GM19099 (cell line): ENCODE measurements at regions not wholly inside any gene's neighbourhood (a gene's known extent, or its start where the extent isn't known, plus 50 kb on each side); places are given as distances from the start of the nearest gene placed in this dataset.

Source experiments
- POLR2A ChIP-seq: IDR thresholded peaks from 3 replicates; pipeline ENCODE4 v1.6.1; 2011; ENCODE audit warnings: low read depth; ENCODE audit not compliant: insufficient read length; ENCODE audit errors: extremely low read depth

DNA sequence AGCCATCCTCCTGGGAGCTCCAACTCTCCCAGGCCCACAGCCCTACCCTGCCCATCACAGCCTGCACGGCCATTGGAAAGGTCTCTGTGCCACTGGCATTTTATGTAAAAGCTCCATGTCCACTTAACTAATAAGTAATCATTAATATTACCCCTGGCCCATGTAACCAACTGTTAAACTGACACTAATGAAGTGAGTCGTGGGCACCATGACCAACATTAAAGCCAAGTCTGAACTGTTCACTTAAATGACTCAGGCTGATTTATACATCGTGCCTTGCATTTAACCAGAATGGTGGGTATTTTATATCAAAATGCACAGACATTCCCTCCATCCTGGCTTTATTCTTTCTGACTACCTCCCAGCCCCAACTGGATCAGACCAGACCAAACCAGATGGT lies 229.3 kb downstream of the SOX9 start:
- no peak for TF ChIP-seq POLR2A

DNA sequence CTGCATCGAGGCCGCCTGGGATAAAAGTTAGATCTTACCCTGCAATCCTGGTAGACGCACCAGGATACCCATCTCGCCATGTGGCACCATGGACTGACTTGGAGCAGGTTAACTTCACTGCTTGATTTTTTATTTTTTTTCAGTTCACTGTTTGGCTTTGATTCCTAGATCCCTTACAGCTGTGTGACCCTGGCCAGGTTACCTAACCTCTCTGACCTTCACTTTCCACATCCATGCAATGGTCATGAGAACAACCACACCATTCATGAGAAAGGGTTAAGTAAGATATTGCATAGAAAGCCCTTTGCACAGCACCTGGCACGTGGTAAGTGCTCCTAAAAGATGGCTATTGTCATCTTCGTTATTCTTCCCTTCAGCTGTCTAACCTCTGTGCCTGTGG lies 230.5 kb downstream of the SOX9 start:
- TF ChIP-seq POLR2A, result no peak

DNA sequence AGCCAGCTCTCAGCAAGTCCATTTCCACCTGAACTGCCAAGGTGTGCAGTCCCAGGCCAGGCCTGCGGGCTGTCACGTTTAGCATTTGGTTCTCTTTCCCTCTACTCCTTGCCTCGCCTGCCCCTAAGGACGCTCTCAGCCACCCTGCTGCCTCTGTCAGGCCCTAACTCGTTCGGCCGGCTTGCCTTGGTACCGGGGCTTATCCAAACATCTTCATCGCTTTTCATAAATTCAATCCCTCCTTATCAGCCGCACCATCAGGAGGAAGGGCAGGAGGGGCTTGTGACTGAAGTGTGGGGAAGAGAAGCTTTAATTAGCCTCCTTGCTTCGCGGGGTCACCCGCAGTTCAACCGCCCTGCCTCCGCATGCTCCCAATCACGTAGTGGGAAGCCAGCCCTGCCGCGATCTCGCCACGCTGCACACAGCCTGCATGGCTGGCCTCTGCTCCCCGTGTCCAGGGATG lies 231.1 kb downstream of the SOX9 start:
- no peak for TF ChIP-seq POLR2A

DNA sequence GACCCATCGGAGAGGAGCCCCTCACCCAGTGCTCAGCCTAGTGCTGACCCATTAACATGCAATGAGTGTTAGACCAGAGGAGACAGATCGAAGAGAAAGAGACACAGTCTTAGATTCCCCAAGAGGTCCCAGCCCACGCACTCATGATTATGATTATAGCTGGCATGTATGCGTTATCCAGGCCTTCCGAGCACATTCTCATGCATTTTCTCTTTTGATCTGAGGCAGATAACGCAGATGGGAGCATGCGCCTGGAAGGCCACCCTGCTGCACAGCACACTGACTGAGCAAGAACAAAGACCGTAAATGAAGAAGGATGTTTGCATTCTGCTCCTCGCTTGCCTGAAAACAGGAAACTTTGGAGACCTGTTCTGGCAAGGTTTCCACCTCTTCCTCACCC lies 232.7 kb downstream of the SOX9 start:
- TF ChIP-seq POLR2A, result no peak

DNA sequence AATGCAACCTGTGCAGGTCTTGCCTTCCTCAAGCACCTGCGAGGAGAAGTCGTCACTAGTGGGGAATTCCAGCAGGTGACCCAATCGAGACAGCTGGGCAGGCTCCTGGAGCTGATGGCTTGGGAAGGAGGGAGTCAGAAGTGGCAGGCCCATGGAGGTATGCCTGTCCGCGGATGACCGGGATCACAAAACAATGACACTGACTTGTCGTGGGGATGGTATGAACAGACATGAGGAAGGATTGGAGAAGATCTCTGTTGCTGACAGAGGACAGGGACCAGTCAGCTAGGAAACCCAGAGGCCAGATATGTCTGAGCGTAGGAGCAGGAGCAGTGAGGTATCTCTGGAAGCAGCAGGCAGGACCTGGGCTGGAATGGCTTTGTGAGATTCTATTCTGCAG lies 233.3 kb downstream of the SOX9 start:
- no peak for TF ChIP-seq POLR2A

DNA sequence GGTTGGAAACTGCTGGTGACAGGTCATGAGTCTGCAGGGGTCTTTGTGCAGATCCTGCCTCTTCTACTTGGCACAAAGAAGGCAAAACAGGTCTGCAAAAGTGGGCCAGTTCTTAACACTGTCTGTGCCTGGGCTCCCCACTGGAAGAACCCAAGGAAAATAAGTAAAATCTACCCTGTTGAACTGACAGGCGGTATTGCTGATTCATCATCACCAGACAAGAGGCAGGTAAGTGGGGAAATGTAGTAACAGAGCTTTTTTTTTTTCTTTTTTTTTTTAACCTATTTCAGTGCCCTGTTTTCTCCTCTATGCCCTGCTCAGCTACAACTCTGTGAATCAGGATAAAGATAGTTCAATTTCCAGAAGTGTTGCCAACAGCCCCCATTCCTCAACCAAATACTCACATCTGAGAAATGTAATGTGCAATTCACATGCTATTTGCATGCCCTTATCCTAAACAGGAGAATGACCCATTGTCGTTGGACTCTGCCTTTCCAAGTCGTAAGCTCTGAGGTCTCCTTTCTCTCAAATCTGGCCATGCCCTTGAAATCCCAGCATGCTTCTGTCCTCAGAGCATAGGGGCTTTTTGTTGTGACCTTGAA lies 237.0 kb downstream of the SOX9 start:
- TF ChIP-seq POLR2A, result no peak

DNA sequence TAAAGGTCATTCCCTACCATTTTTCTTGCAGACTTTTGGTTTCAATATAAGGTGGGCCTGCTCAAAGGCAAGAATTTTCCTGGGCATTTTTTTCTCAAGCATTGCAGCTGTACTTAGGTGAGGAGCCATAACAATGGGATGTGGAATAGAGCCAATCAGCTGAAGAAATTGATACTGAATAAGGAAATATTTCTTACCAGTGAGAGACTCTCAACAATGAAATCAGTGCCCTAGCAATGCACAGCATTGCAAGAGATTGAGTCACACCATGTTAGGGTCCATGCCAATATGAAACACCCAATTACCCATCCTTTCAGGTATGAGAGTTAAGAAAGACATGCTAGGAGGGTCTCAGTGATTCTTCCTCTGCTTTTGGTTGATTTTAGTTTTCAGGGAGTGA lies 237.6 kb downstream of the SOX9 start:
- no peak for TF ChIP-seq POLR2A

DNA sequence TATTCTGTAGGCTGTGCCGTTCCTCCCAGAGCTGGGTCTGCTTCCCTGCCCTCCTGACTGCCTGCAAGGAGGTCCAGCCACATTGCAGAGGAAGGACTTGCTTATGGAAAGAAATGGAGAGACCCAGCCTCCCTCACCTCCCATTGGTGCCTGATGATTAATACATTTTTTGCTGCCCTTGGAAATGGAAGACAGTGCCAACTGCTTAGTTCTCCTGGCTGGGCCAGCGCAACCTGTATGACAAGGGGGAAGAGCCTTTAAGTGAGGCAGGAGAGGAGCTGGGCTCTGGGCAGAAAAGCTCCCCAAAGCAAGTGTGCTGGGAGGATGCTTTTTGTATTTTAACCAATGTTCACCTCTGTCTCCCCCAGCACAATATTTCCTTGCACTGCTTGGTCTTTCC lies 238.5 kb downstream of the SOX9 start:
- TF ChIP-seq POLR2A, result no peak

DNA sequence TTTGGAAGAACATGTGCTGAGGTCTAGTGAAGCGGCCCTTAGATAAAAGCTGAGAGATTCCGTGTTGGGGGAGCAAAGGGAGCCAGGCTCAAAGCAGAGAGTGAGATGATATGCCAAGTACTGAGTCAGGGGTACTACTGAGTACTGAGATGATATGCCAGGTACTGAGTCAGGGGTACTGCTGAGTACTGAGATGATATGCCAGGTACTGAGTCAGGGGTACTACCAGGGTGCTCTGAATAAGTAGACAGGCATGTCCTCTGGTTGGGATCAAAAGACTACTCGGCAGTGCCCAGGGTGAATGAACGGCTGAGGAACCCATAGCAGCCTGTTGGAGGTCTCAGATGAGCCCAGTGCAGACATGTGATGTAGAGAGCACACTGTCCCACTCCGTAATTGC lies 239.0 kb downstream of the SOX9 start:
- no peak for TF ChIP-seq POLR2A

DNA sequence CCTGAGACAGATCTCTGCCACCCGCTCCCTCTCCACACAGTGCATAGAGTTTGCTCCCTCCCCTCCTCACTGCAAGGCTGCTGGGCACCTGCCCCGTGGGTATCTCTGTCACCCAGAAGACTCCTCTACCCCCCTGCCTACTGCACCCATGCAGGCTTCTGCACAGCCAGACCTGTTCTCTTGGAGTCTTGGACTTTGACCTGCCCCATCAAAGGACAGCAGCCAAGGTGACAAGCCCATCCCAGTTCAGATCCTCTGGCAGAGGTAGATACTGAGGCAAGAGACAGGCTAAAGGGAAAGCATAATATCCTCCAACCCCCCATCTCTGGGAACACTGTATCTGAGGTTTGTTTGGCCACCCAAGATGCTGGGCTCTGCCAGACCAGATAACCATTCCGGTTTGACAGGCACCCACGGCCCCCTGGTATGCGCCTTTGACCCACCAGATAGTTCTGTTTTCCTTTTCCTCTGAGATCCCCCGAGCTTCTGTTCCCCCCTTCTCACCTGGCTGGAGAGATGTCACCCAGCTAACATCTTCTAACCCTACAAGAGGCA lies 239.6 kb downstream of the SOX9 start:
- no peak for TF ChIP-seq POLR2A

DNA sequence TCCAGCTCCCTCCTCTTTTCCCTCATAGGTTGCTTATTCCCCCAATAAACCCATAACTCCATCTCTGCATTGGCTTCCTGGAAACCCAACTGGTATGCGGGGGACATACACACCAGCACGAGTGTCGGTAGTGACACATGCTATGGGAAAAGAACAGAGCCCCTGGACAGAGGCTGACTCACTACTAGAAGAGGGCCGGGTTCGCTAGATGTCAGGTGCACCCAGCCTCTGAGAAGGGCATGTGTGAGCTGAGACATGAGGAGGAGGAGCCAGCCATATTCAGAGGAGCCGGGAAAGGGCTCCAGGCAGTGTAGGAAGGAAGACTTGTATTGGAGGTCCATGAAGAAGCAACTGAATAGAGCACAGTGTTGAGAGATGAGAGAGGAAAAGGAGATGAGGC lies 241.1 kb downstream of the SOX9 start:
- no peak for TF ChIP-seq POLR2A

DNA sequence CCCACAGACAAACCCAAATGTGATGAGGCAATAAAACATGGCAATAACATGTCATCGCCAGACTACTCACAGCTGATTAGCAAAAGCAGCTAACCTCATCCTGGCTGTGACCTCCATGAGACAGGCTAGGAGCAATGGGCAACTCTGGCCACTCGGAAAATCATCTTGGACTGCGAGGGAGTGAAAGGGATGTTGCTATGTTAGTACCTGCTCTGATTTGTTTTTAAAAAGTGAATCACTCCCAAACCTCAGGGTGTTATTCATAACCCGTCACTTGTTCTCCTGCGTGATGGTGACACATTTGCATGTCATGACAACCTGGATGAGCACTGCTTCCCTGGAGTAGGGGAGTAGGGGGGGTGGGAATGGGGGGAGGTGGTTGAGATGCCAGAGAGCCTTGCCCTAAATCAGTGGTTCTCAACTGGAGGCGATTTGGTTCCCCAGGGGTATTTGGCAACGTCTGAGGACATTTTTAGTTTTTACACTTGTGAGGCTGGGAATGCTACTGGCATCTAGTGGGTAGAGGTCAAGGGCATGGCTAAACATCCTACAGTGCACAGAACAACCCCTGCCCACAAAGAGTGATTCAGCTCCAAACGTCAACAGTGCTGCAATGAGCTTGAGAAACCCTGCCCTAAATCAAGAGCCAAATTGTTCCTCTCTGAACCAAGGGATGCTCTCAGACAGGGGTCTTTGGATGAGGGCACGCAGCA lies 241.7 kb downstream of the SOX9 start:
- no peak for TF ChIP-seq POLR2A

DNA sequence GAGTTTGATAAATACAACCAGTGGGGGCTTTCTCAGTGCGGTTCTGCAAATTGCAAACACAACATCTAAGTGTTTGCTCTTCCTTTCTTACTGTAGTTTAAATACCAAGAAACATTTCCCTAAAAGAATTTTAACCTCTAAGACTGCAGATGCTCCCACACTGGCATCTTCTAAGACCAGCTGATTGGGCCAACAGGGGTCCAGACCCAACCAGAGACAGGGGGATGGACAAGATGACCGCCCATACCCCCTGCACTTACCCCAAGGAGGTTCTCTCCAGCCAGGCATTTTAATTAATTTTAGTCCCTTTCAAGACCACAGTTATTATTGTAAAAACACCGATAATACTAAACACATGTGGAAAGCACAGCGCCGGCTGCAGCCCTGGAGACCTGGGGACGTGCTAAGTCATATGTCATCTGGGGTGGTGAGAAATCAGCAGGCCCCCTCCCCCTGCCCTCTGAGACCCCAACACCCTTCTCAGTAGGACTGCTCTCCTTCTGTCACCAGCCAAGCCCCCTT lies 242.3 kb downstream of the SOX9 start:
- TF ChIP-seq POLR2A, result no peak

DNA sequence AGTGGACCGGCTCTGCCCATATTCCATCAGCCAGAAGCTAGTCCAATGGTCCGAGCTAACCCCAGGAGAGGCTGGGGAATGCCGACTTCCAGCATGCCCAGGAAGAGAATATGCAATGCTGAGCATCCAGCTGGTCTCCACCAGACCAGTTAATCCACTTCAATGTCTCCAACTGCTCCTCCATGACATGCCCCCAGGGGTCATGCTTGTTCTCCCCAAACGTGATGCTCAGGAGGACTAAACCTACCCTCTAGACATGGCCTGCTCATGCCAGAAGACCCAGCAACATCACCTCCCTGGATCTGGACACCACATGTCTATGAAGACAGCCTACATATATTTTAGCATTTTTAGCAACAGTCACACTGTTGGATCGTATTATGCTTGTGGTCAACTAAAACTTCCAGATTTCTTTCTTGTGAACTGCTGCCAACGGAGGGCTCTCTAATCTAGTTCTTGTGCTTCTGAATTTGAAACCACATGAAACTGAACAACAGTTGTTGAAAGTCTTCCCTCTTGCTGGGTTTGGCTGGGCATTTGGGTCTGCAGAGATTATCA lies 245.1 kb downstream of the SOX9 start:
- TF ChIP-seq POLR2A, result no peak

DNA sequence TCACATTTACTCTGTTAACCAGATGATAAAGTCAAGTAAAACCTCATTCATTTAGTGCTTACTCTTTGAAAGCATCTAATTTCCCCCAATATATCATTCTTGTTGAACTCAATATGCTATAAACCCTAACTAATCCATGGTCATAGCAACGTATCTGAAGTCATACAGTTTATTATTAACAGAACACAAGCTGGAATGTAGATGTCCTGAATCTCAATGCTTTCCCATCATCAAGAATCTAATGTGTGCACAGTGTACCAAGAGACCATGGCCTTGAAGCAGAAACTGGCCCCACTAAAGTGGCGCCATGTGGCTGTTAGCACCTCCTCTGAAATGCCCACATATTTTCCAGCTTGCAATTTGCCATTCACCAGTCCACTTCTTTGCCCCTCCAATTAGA lies 245.8 kb downstream of the SOX9 start:
- no peak for TF ChIP-seq POLR2A

DNA sequence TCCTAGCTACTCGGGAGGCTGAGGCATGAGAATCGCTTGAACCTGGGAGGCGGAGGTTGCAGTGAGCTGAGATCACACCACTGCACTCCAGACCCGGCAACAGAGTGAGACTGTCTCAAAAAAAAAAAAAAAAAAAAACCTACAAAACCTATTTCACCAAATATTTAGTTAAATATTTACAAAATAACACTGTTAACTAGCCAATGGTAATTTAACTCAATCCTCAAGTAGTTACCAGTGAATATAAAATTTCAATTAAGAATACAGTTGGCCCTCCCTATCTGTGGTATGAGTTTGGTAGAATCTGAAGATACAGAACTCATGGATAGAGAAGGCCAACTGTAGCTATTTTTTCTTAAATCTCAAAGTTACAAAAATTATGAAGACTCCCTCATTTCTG lies 247.4 kb downstream of the SOX9 start:
- no peak for TF ChIP-seq POLR2A

DNA sequence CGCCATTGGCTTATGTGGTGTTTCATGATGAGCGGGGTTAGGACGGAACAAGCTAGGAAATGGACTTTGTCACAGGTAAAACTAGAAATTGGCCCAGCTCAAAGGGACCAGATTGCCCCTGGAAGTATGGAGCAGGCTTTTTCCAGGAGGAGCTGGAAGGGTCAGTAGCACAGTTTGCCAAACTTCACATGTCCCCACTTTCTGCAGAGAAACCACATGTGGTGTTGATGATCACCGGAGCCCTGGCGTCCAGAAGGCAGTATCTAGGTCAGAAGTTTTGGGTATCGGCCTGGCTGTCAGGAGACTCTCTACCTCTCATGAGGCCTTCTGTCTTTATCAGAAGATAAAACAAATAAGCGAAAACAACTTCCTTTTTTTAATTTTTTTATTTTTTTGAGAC lies 248.5 kb downstream of the SOX9 start:
- no peak for TF ChIP-seq POLR2A

DNA sequence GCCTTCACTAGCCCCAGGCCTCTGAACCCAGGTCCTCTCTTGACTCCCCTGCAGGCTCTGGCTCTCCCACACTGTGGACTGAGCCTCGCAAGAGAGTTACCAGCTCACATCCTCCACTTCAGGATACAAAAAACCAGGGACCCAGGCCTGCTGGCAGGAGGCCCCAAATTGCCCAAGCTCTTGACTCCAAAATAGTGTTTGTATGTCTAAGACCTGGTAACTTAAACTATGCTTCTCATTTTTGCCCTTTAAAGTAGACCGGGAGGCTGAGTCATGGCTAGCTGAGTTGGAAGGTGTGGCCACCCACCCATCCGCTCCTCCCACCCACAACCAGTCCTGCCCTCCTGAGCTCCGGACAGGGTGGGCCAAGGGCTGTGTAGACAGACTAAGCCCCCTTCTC lies 250.0 kb downstream of the SOX9 start:
- no peak for TF ChIP-seq POLR2A
